Esophagus muscularis mucosa (tissue), 3 donors: ENCODE measurements at regions not wholly inside any gene's neighbourhood (a gene's known extent, or its start where the extent isn't known, plus 50 kb on each side); places are given as distances from the start of the nearest gene placed in this dataset.

Experiments used
- POLR2A ChIP-seq: fragments of 450-650 bp; IDR thresholded peaks from one replicate; pipeline ENCODE4 v1.6.1; 2017; ENCODE audit warnings: antibody characterized with exemption, moderate library complexity, mild to moderate bottlenecking, low read depth
- POLR2AphosphoS5 ChIP-seq, 2 donors: sonication (generic); formaldehyde crosslinking; IDR thresholded peaks; one replicate each; pipeline ENCODE4 v1.6.1; 2017; ENCODE audit warnings: antibody characterized with exemption in 2 of 2
- TF ChIP-seq, protein P1 (sequence below), 3 experiments: fragments of 200-600 bp in 2 of 3; fragments of 450-650 bp in 1 of 3; sonication (generic) in 2 of 3; IDR thresholded peaks; one replicate each; pipeline ENCODE4 v1.5.1; 2017 to 2019; ENCODE audit warnings: antibody characterized with exemption in 3 of 3, mild to moderate bottlenecking in 2 of 3, moderate library complexity in 1 of 3

DNA sequence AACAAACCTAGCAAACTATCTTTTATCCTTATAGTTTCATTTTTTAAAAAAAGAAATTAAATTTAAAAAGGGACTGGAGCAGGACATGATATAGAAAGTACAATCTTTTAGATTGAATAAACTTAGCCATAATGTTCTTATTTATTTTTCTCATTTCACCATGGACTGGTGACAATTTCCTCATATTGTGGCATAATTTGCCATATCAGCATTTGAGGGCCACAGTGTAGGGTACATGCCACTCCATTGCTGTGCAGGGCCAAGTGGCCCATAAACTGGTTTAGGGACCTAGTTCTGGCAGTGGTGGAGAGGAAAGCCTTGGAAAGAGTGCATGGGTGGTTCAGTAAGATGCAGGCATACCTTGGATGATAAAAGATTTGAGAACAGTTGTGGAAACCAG lies 232.9 kb upstream of the ELL2 start:
- TF ChIP-seq, protein P1, sequence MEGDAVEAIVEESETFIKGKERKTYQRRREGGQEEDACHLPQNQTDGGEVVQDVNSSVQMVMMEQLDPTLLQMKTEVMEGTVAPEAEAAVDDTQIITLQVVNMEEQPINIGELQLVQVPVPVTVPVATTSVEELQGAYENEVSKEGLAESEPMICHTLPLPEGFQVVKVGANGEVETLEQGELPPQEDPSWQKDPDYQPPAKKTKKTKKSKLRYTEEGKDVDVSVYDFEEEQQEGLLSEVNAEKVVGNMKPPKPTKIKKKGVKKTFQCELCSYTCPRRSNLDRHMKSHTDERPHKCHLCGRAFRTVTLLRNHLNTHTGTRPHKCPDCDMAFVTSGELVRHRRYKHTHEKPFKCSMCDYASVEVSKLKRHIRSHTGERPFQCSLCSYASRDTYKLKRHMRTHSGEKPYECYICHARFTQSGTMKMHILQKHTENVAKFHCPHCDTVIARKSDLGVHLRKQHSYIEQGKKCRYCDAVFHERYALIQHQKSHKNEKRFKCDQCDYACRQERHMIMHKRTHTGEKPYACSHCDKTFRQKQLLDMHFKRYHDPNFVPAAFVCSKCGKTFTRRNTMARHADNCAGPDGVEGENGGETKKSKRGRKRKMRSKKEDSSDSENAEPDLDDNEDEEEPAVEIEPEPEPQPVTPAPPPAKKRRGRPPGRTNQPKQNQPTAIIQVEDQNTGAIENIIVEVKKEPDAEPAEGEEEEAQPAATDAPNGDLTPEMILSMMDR (IDR thresholded peaks at IDR 0.05), result no peak
- no peak for TF ChIP-seq POLR2A
- TF ChIP-seq POLR2AphosphoS5 (IDR thresholded peaks at IDR 0.05), result no peak
